CD4-positive, alpha-beta T cell (primary cell): ENCODE measurements at regions not wholly inside any gene's neighbourhood (a gene's known extent, or its start where the extent isn't known, plus 50 kb on each side); places are given as distances from the start of the nearest gene placed in this dataset.

Experiments used
- ATAC-seq: fragments of 200-7000 bp; cut with Tn5 transposase; one replicate; pipeline ENCODE4 v1.10.0; 2022; ENCODE audit warnings: mild to moderate bottlenecking; ENCODE audit not compliant: poor library complexity
- CTCF ChIA-PET: fragments of 350-600 bp; sonication (Branson Sonifier 250); formaldehyde crosslinking; loops from one replicate; lab custom pipeline; 2021; ENCODE audit warnings: antibody characterized with exemption, inconsistent platforms; lab: Charles Lee
- POLR2A ChIA-PET: fragments of 350-600 bp; sonication (Branson Sonifier 250); formaldehyde crosslinking; loops from one replicate; lab custom pipeline; 2021; ENCODE audit warnings: antibody characterized with exemption, inconsistent platforms; lab: Charles Lee
- DNase-seq, 14 experiments: peaks; one replicate each; pipeline ENCODE4 v3.0.0-alpha.2; 2013 to 2020; ENCODE audit warnings: mixed read lengths in 2 of 14
- H3K27ac ChIP-seq, 2 donors: one replicate each; pipeline versions ENCODE4 v1.5.1 to v1.7.0; 2013; ENCODE audit warnings: low read length in 2 of 2, low read depth in 1 of 2, mild to moderate bottlenecking in 1 of 2
- H3K27me3 ChIP-seq, 2 experiments: 1 replicate in 1 of 2; 2 replicates in 1 of 2; pipeline versions ENCODE4 v1.6.1 to v1.7.0; 2013; ENCODE audit warnings: low read length in 2 of 2, control low read depth in 1 of 2, mild to moderate bottlenecking in 1 of 2, moderate library complexity in 1 of 2; ENCODE audit not compliant: insufficient read depth in 2 of 2, control insufficient read depth in 1 of 2
- H3K36me3 ChIP-seq: one replicate; pipeline ENCODE4 v1.6.1; 2013; ENCODE audit warnings: low read length, control low read depth; ENCODE audit not compliant: insufficient read depth
- H3K4me1 ChIP-seq: one replicate; pipeline ENCODE4 v1.6.1; 2013; ENCODE audit warnings: low read length, control low read depth; ENCODE audit not compliant: insufficient read depth
- H3K4me3 ChIP-seq: one replicate; pipeline ENCODE4 v1.5.1; 2013; ENCODE audit warnings: mild to moderate bottlenecking, low read length, moderate library complexity
- H3K9me3 ChIP-seq, 2 experiments: 1 replicate in 1 of 2; 2 replicates in 1 of 2; pipeline versions ENCODE4 v1.6.1 to v1.7.0; 2013; ENCODE audit warnings: low read length in 2 of 2, mild to moderate bottlenecking in 2 of 2, control low read depth in 1 of 2, moderate library complexity in 1 of 2; ENCODE audit not compliant: control insufficient read depth in 1 of 2, insufficient read depth in 1 of 2
- H3K27ac Mint-ChIP-seq: one replicate; pipeline ENCODE4 v1.8.0; 2020; ENCODE audit warnings: mixed read lengths
- H3K27me3 Mint-ChIP-seq: one replicate; pipeline ENCODE4 v1.8.0; 2021; ENCODE audit warnings: mixed read lengths
- H3K36me3 Mint-ChIP-seq: one replicate; pipeline ENCODE4 v1.8.0; 2021; ENCODE audit warnings: low read depth, mixed read lengths
- H3K4me1 Mint-ChIP-seq: one replicate; pipeline ENCODE4 v1.8.0; 2021; ENCODE audit warnings: low read depth, mixed read lengths
- H3K4me3 Mint-ChIP-seq: one replicate; pipeline ENCODE4 v1.8.0; 2020; ENCODE audit warnings: mild to moderate bottlenecking, mixed read lengths
- H3K9me3 Mint-ChIP-seq: one replicate; pipeline ENCODE4 v1.8.0; 2020; ENCODE audit warnings: mixed read lengths
- CTCF ChIP-seq: fragments of 200-600 bp; IDR thresholded peaks from one replicate; pipeline ENCODE4 v1.8.0; 2022; ENCODE audit warnings: antibody characterized with exemption, mild to moderate bottlenecking
- intact Hi-C, 2 experiments: fragments of 100-400 bp; cut with DNase I in 1 of 2; cut with micrococcal nuclease in 1 of 2; formaldehyde crosslinking; loops; one replicate each; pipeline versions ENCODE4 v1.15.1 to v1.9.0; 2023 to 2025; cut with DNase I, micrococcal nuclease

DNA sequence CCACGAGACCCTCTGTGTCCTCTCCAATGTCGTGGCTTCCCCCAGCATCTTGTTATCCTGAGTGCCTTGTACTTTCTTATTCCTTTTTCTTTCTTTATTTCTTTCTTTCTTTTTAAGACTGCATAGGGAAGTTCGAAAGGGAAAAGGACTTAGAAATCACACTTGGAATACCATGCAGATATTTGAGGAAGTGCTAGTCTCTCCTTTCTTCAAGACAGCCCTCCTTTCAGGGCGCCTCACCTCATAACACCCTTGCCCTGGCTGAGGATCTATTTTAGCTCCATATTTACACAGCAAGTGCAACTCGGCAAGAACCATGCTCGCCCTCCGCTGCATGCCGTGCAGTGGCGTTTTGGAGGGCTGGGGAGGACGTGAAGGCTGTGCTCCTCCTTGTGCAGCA lies 232.3 kb upstream of the GLI3 start:
- no peaks in the 10 kb centered on the region for H3K36me3 ChIP-seq
- no peak for DNase-seq

DNA sequence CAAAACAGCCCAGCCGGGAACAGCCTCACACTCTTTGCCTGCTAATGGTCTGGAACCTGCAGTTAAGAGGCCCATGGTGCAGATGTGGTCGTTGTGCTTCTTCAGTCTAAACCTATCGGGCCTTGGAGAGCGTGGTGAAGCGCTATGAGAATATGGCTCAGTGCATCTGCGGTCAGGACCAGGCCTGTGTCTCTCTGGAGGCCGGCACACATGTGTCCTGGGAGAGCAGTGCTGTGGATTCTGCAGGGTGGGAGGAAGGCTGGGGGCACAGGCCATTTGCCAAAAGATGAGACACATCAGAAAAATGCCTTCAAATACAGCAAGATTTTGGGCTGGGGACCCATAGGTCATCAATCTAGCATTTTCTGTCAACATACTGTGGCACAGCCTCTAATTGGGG lies 231.5 kb upstream of the GLI3 start:
- no peaks in the 10 kb centered on the region for H3K4me1 ChIP-seq
- no peak for TF ChIP-seq CTCF
- no peak for ATAC-seq
- H3K4me3 ChIP-seq: no peak overlapping the region
- no peak for DNase-seq
- CTCF ChIA-PET: no interaction called here
- no peaks in the 10 kb centered on the region for H3K36me3 Mint-ChIP-seq
- intact Hi-C loops: no loop called here
- no peaks in the 10 kb centered on the region for H3K27me3 Mint-ChIP-seq
- POLR2A ChIA-PET: interaction anchor here (0.5 kb wide), 1 partner anchor 1261 kb away, joined by 4 read pairs; the partner anchor contains the start of gene COA1
- H3K4me3 Mint-ChIP-seq: no peak overlapping the region
- H3K27ac ChIP-seq: no peak overlapping the region
- no peaks in the 10 kb centered on the region for H3K36me3 ChIP-seq
- H3K4me1 Mint-ChIP-seq: no peaks in the 10 kb centered on the region
- no peaks in the 10 kb centered on the region for H3K27me3 ChIP-seq
- no peak overlapping the region for H3K27ac Mint-ChIP-seq
- H3K9me3 Mint-ChIP-seq: no peaks in the 10 kb centered on the region
- peaks cover 0 to 10% of the 10 kb centered on the region in 2 experiments for H3K9me3 ChIP-seq

More for the DNA sequence above, 232.3 kb upstream of the GLI3 start:
- intact Hi-C loops: no loop called here
- Mint-ChIP-seq H3K27ac (no peak overlapping the region), H3K27me3 (no peaks in the 10 kb centered on the region), H3K36me3 (no peaks in the 10 kb centered on the region), H3K4me3 (no peak overlapping the region), H3K4me1 (no peaks in the 10 kb centered on the region), H3K9me3 (no peaks in the 10 kb centered on the region)
- no peak for TF ChIP-seq CTCF
- Histone ChIP-seq H3K27ac (no peak overlapping the region), H3K9me3 (peaks cover 0 to 10% of the 10 kb centered on the region in 2 experiments), H3K4me3 (no peak overlapping the region), H3K4me1 (no peaks in the 10 kb centered on the region), H3K27me3 (no peaks in the 10 kb centered on the region)
- ChIA-PET POLR2A (no interaction called here), CTCF (no interaction called here)
- no peak for ATAC-seq

DNA sequence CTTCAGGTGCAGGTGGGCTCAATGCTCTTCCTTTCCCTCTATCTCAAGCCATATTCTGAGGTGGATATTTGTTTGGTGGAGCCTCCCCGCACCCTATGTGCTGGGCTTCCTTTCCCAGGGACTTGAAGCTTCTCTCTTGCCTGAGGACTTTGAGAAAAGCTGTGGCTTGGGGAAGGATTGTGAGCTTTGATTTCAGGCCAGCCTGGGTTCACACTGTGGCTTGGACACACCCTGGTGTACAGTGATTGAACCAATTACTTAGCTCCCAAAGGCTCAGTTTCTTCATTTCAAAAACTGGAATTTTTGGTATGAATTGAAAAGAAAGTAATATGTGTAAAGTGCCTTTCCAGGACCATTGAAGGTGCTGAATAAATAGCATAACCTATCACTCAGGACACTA lies 224.5 kb upstream of the GLI3 start:
- ChIA-PET CTCF (no interaction called here), POLR2A (no interaction called here)
- TF ChIP-seq CTCF: no peak
- no peak for DNase-seq
- H3K4me1 Mint-ChIP-seq: no peaks in the 10 kb centered on the region
- H3K36me3 Mint-ChIP-seq: no peaks in the 10 kb centered on the region
- Histone ChIP-seq H3K27me3 (no peaks in the 10 kb centered on the region), H3K9me3 (peaks cover 0 to 5% of the 10 kb centered on the region in 2 experiments), H3K27ac (no peak overlapping the region), H3K4me3 (no peak overlapping the region), H3K36me3 (no peaks in the 10 kb centered on the region), H3K4me1 (no peaks in the 10 kb centered on the region)
- H3K27me3 Mint-ChIP-seq: no peaks in the 10 kb centered on the region
- no peaks in the 10 kb centered on the region for H3K9me3 Mint-ChIP-seq
- H3K4me3 Mint-ChIP-seq: no peak overlapping the region
- ATAC-seq: no peak
- intact Hi-C loops: no loop called here
- no peak overlapping the region for H3K27ac Mint-ChIP-seq
